ENCODE measurements at regions not wholly inside any gene's neighbourhood (a gene's known extent, or its start where the extent isn't known, plus 50 kb on each side); places are given as distances from the start of the nearest gene placed in this dataset.

DNA sequence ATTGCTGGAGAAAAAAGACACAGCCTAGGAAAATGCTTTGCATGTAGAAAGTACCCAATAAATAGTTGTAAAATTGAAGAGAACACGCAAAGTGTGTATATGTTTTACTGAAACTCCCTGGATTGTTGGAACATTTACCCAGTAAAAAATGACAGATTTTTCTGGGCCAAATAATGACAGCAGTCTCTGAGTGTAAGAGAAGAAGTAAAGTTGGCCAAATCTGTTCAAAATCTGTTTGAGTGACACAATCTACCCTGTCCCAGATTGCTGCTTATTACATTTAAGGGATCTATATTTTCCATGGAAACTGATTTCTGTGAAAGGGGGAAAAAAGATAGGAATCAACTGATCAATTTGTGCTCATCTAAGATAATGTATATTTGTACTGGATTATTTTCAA, 267.9 kb downstream of the TUSC7 start:
- no peak overlapping the region for H3K27ac ChIP-seq
- H3K36me3 ChIP-seq, result no peaks in the 10 kb centered on the region
- no peak for TF ChIP-seq POLR2A (IDR thresholded peaks at IDR 0.05)
- TF ChIP-seq, protein P1, sequence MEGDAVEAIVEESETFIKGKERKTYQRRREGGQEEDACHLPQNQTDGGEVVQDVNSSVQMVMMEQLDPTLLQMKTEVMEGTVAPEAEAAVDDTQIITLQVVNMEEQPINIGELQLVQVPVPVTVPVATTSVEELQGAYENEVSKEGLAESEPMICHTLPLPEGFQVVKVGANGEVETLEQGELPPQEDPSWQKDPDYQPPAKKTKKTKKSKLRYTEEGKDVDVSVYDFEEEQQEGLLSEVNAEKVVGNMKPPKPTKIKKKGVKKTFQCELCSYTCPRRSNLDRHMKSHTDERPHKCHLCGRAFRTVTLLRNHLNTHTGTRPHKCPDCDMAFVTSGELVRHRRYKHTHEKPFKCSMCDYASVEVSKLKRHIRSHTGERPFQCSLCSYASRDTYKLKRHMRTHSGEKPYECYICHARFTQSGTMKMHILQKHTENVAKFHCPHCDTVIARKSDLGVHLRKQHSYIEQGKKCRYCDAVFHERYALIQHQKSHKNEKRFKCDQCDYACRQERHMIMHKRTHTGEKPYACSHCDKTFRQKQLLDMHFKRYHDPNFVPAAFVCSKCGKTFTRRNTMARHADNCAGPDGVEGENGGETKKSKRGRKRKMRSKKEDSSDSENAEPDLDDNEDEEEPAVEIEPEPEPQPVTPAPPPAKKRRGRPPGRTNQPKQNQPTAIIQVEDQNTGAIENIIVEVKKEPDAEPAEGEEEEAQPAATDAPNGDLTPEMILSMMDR (IDR thresholded peaks at IDR 0.05), result no peak
- no peaks in the 10 kb centered on the region for H3K4me1 ChIP-seq
- no peak for DNase-seq
- no peak overlapping the region for H3K4me3 ChIP-seq
- H3K27me3 ChIP-seq, result no peaks in the 10 kb centered on the region
- no peaks in the 10 kb centered on the region for H3K9me3 ChIP-seq

DNA sequence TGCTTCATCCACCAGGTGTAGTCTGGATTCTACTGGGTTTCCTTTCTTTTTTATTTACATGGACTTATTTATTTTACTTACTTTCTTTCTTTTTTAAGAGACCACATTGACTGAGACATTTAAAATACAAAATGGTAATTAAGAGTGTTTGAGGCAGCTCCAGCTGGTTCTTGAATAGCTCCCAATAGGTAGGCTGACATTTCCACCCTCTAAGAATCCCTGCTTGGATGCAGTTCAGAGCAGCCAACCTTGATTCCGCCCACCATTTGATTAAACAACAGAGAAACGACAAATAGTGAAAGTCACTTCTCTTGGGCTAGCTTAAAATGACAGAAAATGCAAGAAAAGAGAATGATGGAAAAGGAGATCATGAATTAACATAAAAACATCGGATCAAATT, 270.5 kb downstream of the TUSC7 start:
- H3K27ac ChIP-seq, result no peak overlapping the region
- TF ChIP-seq, protein P1 (IDR thresholded peaks at IDR 0.05), result no peak
- no peak for TF ChIP-seq POLR2A (IDR thresholded peaks at IDR 0.05)
- no peak for DNase-seq

DNA sequence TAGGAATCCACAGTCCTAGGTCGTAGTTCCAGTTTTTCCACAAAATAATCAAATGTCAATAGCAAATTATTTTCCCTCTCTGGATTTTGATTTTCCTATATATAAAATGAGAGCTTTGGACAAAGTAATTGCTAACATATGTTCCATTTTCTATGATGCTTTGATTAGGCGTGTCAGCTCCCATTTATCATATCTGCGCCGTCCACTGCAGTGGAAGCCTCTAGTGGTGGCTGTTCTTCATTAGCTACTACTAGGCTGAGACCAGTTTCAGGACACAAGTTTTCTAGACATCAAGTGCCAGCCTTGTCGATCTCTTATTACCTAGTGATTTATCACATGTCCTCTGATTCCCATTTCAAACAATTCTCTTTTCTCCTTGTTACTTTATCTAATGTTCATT, 271.5 kb downstream of the TUSC7 start:
- Histone ChIP-seq H3K9me3 (no peaks in the 10 kb centered on the region), H3K4me3 (no peak overlapping the region), H3K4me1 (no peaks in the 10 kb centered on the region), H3K27me3 (no peaks in the 10 kb centered on the region), H3K27ac (no peak overlapping the region), H3K36me3 (no peaks in the 10 kb centered on the region)
- TF ChIP-seq, protein P1 (IDR thresholded peaks at IDR 0.05), result no peak
- TF ChIP-seq POLR2A (IDR thresholded peaks at IDR 0.05), result no peak
- no peak for DNase-seq

More for the DNA sequence above, 270.5 kb downstream of the TUSC7 start:
- Histone ChIP-seq H3K9me3 (no peaks in the 10 kb centered on the region), H3K27me3 (no peaks in the 10 kb centered on the region), H3K4me1 (no peaks in the 10 kb centered on the region), H3K36me3 (no peaks in the 10 kb centered on the region), H3K4me3 (no peak overlapping the region)

DNA sequence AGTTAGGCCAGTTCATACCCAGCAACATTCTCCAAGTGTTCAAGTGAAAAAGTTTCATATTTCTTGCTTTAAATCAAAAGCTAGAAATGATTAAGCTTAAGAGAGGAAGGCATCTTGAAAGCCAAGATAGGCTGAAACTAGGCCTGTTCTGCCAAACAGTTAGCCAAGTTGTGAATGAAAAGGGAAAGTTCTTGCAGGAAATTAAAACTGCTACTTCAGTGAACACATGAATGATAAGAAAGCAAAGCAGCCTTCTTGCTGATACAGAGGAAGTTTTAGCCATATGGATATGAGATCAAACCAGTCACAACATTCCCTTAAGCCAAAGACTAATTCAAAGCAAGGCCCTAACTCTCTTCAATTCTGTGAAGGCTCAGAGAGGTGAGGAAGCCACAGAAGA, 274.7 kb downstream of the TUSC7 start:
- Histone ChIP-seq H3K9me3 (no peaks in the 10 kb centered on the region), H3K27me3 (no peaks in the 10 kb centered on the region), H3K36me3 (no peaks in the 10 kb centered on the region), H3K4me3 (no peak overlapping the region), H3K4me1 (no peaks in the 10 kb centered on the region), H3K27ac (no peak overlapping the region)
- no peak for TF ChIP-seq POLR2A (IDR thresholded peaks at IDR 0.05)
- TF ChIP-seq, protein P1 (IDR thresholded peaks at IDR 0.05), result no peak
- no peak for DNase-seq

DNA sequence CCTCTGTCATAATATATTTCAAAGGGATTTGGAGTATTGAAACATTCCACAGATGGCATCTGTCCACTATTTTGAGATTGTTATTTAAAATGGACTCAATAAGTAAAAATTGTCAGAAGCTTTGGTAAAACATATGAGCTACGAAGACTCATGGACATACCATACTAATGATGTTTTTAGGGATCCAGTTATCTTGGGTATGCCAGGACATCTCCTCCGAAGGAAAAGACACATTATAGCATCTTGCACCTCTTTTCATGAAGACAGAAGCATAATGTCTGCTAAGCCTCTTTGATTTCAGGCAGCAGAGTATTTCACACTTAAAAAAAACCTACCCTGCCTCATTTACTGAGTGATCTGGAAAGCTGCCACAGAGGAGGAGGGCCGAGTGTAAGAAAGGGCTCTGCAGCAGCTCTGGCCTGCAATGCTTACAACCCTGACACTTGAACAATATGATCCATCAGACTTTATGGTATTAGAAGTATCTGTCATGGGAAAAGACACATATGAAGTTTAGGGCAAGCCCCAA, 284.8 kb downstream of the TUSC7 start:
- Histone ChIP-seq H3K4me1 (no peaks in the 10 kb centered on the region), H3K4me3 (no peak overlapping the region), H3K36me3 (no peaks in the 10 kb centered on the region), H3K27me3 (no peaks in the 10 kb centered on the region), H3K9me3 (no peaks in the 10 kb centered on the region), H3K27ac (no peak overlapping the region)
- no peak for DNase-seq
- TF ChIP-seq, protein P1 (IDR thresholded peaks at IDR 0.05), result no peak
- no peak for TF ChIP-seq POLR2A (IDR thresholded peaks at IDR 0.05)

DNA sequence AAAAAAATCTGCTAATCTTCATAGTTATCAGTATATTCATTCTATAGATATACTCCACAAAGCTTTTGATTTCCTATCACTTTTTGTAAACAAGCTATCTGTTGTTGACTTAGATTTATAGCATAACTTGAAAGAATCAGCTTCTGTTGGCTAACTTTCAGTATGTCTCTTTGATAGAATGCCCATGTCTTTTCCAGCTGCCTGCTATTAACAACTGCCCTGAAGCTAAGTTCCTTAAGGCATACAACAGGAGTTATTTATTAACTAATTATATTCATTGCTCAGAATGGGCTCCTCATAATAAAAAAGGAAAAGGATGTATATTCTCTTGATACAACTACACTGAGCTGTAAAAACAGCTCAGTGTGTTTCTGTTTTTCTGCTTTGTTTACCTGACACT, 293.9 kb downstream of the TUSC7 start:
- Histone ChIP-seq H3K4me3 (no peak overlapping the region), H3K27me3 (no peaks in the 10 kb centered on the region), H3K4me1 (no peaks in the 10 kb centered on the region), H3K9me3 (no peaks in the 10 kb centered on the region), H3K27ac (no peak overlapping the region), H3K36me3 (no peaks in the 10 kb centered on the region)
- no peak for TF ChIP-seq POLR2A (IDR thresholded peaks at IDR 0.05)
- TF ChIP-seq, protein P1 (IDR thresholded peaks at IDR 0.05), result no peak
- no peak for DNase-seq

All from Peyer's patch (tissue), 4 donors.